Colonic mucosa (tissue), 4 donors: ENCODE measurements at regions not wholly inside any gene's neighbourhood (a gene's known extent, or its start where the extent isn't known, plus 50 kb on each side); places are given as distances from the start of the nearest gene placed in this dataset.

Experiments
- DNase-seq: peaks from one replicate; pipeline ENCODE4 v3.0.0-alpha.2; 2020
- H3K27ac ChIP-seq: fragments of 200-600 bp; one replicate; pipeline ENCODE4 v1.8.0; 2021
- H3K27me3 ChIP-seq: fragments of 200-600 bp; one replicate; pipeline ENCODE4 v1.8.0; 2021
- H3K36me3 ChIP-seq: fragments of 200-600 bp; one replicate; pipeline ENCODE4 v1.8.0; 2021
- H3K4me1 ChIP-seq: fragments of 200-600 bp; one replicate; pipeline ENCODE4 v1.8.0; 2021; ENCODE audit warnings: mild to moderate bottlenecking
- H3K4me3 ChIP-seq: fragments of 200-600 bp; one replicate; pipeline ENCODE4 v1.8.0; 2021
- H3K9ac ChIP-seq, 2 donors: one replicate each; pipeline ENCODE4 v1.7.0; 2013; ENCODE audit warnings: control low read depth in 2 of 2, low read depth in 2 of 2, low read length in 2 of 2
- H3K9me3 ChIP-seq: fragments of 200-600 bp; one replicate; pipeline ENCODE4 v1.8.0; 2021
- CTCF ChIP-seq: fragments of 200-600 bp; IDR thresholded peaks from one replicate; pipeline ENCODE4 v1.8.0; 2022; ENCODE audit warnings: antibody characterized with exemption, mild to moderate bottlenecking
- intact Hi-C: fragments of 100-400 bp; cut with DNase I; formaldehyde crosslinking; loops from one replicate; pipeline ENCODE4 v1.14.1; 2022
- donor health status: healthy.
- donor health status: DM: no; HTN: no; CAD: no.
- donor health status: DM: no; HTN: no; CAD: no.

- Histone ChIP-seq H3K27me3 (no peaks in the 10 kb centered on the region), H3K9me3 (no peaks in the 10 kb centered on the region), H3K36me3 (no peaks in the 10 kb centered on the region), H3K9ac (no peak overlapping the region), H3K4me1 (no peaks in the 10 kb centered on the region), H3K4me3 (no peak overlapping the region), H3K27ac (no peak overlapping the region)
- intact Hi-C loops, result no loop called here
- TF ChIP-seq CTCF, result no peak
- no peak for DNase-seq
These were observed 145.8 kb downstream of the SLC38A6 start for GRCh38 chr14:61126603-61127498.

- DNase-seq, result no peak
- intact Hi-C loops, result no loop called here
- H3K9ac ChIP-seq, result no peak overlapping the region
- TF ChIP-seq CTCF, result no peak
- H3K4me1 ChIP-seq, result no peaks in the 10 kb centered on the region
- no peaks in the 10 kb centered on the region for H3K27me3 ChIP-seq
- H3K4me3 ChIP-seq, result no peak overlapping the region
- H3K36me3 ChIP-seq, result no peaks in the 10 kb centered on the region
- no peaks in the 10 kb centered on the region for H3K9me3 ChIP-seq
- H3K27ac ChIP-seq, result no peak overlapping the region
These were observed 145.0 kb downstream of the SLC38A6 start for GRCh38 chr14:61125867-61126572.

- H3K27ac ChIP-seq, result no peak overlapping the region
- H3K36me3 ChIP-seq, result no peaks in the 10 kb centered on the region
- no peaks in the 10 kb centered on the region for H3K27me3 ChIP-seq
- intact Hi-C loops, result no loop called here
- no peak overlapping the region for H3K9ac ChIP-seq
- DNase-seq, result no peak
- no peaks in the 10 kb centered on the region for H3K9me3 ChIP-seq
- no peak overlapping the region for H3K4me3 ChIP-seq
- H3K4me1 ChIP-seq, result no peaks in the 10 kb centered on the region
- no peak for TF ChIP-seq CTCF
These were observed 144.2 kb downstream of the SLC38A6 start for GRCh38 chr14:61125041-61125866.

- Histone ChIP-seq H3K36me3 (no peaks in the 10 kb centered on the region), H3K27ac (no peak overlapping the region), H3K27me3 (no peaks in the 10 kb centered on the region), H3K4me3 (no peak overlapping the region), H3K9me3 (no peaks in the 10 kb centered on the region), H3K9ac (no peak overlapping the region), H3K4me1 (no peaks in the 10 kb centered on the region)
- DNase-seq, result no peak
- intact Hi-C loops, result no loop called here
- no peak for TF ChIP-seq CTCF
These were observed 141.8 kb downstream of the SLC38A6 start for GRCh38 chr14:61122862-61123261.

GRCh38 chr14:61121355-61121787, 140.3 kb downstream of the SLC38A6 start:
- no peak overlapping the region for H3K4me3 ChIP-seq
- no peak for TF ChIP-seq CTCF
- intact Hi-C loops, result no loop called here
- H3K9ac ChIP-seq, result no peak overlapping the region
- DNase-seq, result no peak
- H3K9me3 ChIP-seq, result no peaks in the 10 kb centered on the region
- no peaks in the 10 kb centered on the region for H3K36me3 ChIP-seq
- no peak overlapping the region for H3K27ac ChIP-seq
- no peaks in the 10 kb centered on the region for H3K4me1 ChIP-seq
- H3K27me3 ChIP-seq, result no peaks in the 10 kb centered on the region
